Mesenchymal stem cell (in vitro differentiated cells and primary cell): ENCODE measurements at regions not wholly inside any gene's neighbourhood (a gene's known extent, or its start where the extent isn't known, plus 50 kb on each side); places are given as distances from the start of the nearest gene placed in this dataset.
A peak's percentile ranks its signal among the peaks of the same experiment; 100 is the strongest.

Experiments used
- DNase-seq: peaks from one replicate; pipeline ENCODE4 v3.0.0-alpha.2; 2013
- H2AFZ ChIP-seq: one replicate; pipeline ENCODE4 v1.6.1; 2013; ENCODE audit warnings: low read depth, mild to moderate bottlenecking, control low read depth, inconsistent platforms, low read length, moderate library complexity
- H2AK5ac ChIP-seq: 2 replicates; pipeline ENCODE4 v1.6.1; 2013; ENCODE audit warnings: low read length, moderate library complexity, mild to moderate bottlenecking, inconsistent platforms; ENCODE audit not compliant: severe bottlenecking
- H2BK120ac ChIP-seq: one replicate; pipeline ENCODE4 v1.6.1; 2013; ENCODE audit warnings: low read depth, mild to moderate bottlenecking, inconsistent platforms, low read length, moderate library complexity
- H2BK12ac ChIP-seq, 2 experiments: one replicate each; pipeline ENCODE4 v1.6.1; 2013; ENCODE audit warnings: inconsistent platforms in 2 of 2, low read length in 2 of 2, mild to moderate bottlenecking in 2 of 2, moderate library complexity in 2 of 2, control low read depth in 1 of 2
- H2BK15ac ChIP-seq: one replicate; pipeline ENCODE4 v1.6.1; 2013; ENCODE audit warnings: mild to moderate bottlenecking, low read depth, inconsistent platforms; ENCODE audit not compliant: poor library complexity, severe bottlenecking
- H2BK5ac ChIP-seq: 2 replicates; pipeline ENCODE4 v1.6.1; 2013; ENCODE audit warnings: low read depth, mild to moderate bottlenecking, low read length, control low read depth, inconsistent platforms; ENCODE audit not compliant: poor library complexity, severe bottlenecking
- H3K14ac ChIP-seq, 2 experiments: one replicate each; pipeline ENCODE4 v1.6.1; 2013; ENCODE audit warnings: inconsistent platforms in 2 of 2, low read length in 2 of 2, control low read depth in 1 of 2, mild to moderate bottlenecking in 1 of 2, moderate library complexity in 1 of 2
- H3K18ac ChIP-seq, 2 experiments: one replicate each; pipeline ENCODE4 v1.6.1; 2013; ENCODE audit warnings: inconsistent platforms in 2 of 2, low read length in 2 of 2, control low read depth in 1 of 2, low read depth in 1 of 2, mild to moderate bottlenecking in 1 of 2
- H3K23ac ChIP-seq, 2 experiments: one replicate each; pipeline ENCODE4 v1.6.1; 2013; ENCODE audit warnings: inconsistent platforms in 2 of 2, low read length in 2 of 2, mild to moderate bottlenecking in 2 of 2, moderate library complexity in 2 of 2, control low read depth in 1 of 2
- H3K27ac ChIP-seq: 2 replicates; pipeline ENCODE4 v1.5.1; 2013; ENCODE audit warnings: mild to moderate bottlenecking, moderate library complexity, low read length, control low read depth, inconsistent platforms; ENCODE audit not compliant: poor library complexity, severe bottlenecking
- H3K27me3 ChIP-seq, 2 experiments: 2 replicates each; pipeline versions ENCODE4 v1.6.1 to v1.7.0; 2013; ENCODE audit warnings: low read length in 2 of 2, mild to moderate bottlenecking in 2 of 2, moderate library complexity in 2 of 2, control low read depth in 1 of 2, inconsistent platforms in 1 of 2; ENCODE audit not compliant: control insufficient read depth in 1 of 2, insufficient read depth in 1 of 2
- H3K36me3 ChIP-seq, 2 experiments: 2 replicates each; pipeline versions ENCODE4 v1.6.1 to v1.7.0; 2013; ENCODE audit warnings: low read length in 2 of 2, control low read depth in 1 of 2, inconsistent platforms in 1 of 2, low read depth in 1 of 2, mild to moderate bottlenecking in 1 of 2; ENCODE audit not compliant: insufficient read depth in 2 of 2, control insufficient read depth in 1 of 2
- H3K4ac ChIP-seq, 2 experiments: one replicate each; pipeline ENCODE4 v1.6.1; 2013; ENCODE audit warnings: inconsistent platforms in 2 of 2, low read length in 2 of 2, mild to moderate bottlenecking in 2 of 2, moderate library complexity in 2 of 2, control low read depth in 1 of 2, low read depth in 1 of 2
- H3K4me1 ChIP-seq: 2 replicates; pipeline ENCODE4 v1.6.1; 2013; ENCODE audit warnings: low read depth, low read length, control low read depth; ENCODE audit not compliant: control insufficient read depth, insufficient read depth
- H3K4me2 ChIP-seq: 2 replicates; pipeline ENCODE4 v1.6.1; 2013; ENCODE audit warnings: low read length, mild to moderate bottlenecking, inconsistent platforms; ENCODE audit not compliant: poor library complexity, severe bottlenecking
- H3K4me3 ChIP-seq, 2 experiments: 2 replicates each; pipeline versions ENCODE4 v1.5.1 to v1.7.0; 2013; ENCODE audit warnings: low read length in 2 of 2, mild to moderate bottlenecking in 2 of 2, control low read depth in 1 of 2, low read depth in 1 of 2; ENCODE audit not compliant: insufficient read depth in 1 of 2
- H3K79me1 ChIP-seq: replicated peaks from 2 replicates; pipeline ENCODE4 v1.6.1; 2013; ENCODE audit warnings: mild to moderate bottlenecking, control low read depth, low read length, inconsistent platforms; ENCODE audit not compliant: poor library complexity, severe bottlenecking
- H3K9ac ChIP-seq: 2 replicates; pipeline ENCODE4 v1.7.0; 2013; ENCODE audit warnings: mild to moderate bottlenecking, low read length, moderate library complexity
- H3K9me3 ChIP-seq: 2 replicates; pipeline ENCODE4 v1.7.0; 2013; ENCODE audit warnings: mild to moderate bottlenecking, low read length; ENCODE audit not compliant: control insufficient read depth
- H4K8ac ChIP-seq: one replicate; pipeline ENCODE4 v1.6.1; 2013; ENCODE audit warnings: inconsistent platforms, mild to moderate bottlenecking, low read length, moderate library complexity
- H4K91ac ChIP-seq: one replicate; pipeline ENCODE4 v1.6.1; 2013; ENCODE audit warnings: mild to moderate bottlenecking, low read length, inconsistent platforms
- whole genome bisulfite sequencing: methylation state at CpG from one replicate; pipeline ENCODE4 v1.1.7; 2013; ENCODE audit warnings: mixed read lengths; 5-methylcytosine and 5-hydroxymethylcytosine counted together

DNA sequence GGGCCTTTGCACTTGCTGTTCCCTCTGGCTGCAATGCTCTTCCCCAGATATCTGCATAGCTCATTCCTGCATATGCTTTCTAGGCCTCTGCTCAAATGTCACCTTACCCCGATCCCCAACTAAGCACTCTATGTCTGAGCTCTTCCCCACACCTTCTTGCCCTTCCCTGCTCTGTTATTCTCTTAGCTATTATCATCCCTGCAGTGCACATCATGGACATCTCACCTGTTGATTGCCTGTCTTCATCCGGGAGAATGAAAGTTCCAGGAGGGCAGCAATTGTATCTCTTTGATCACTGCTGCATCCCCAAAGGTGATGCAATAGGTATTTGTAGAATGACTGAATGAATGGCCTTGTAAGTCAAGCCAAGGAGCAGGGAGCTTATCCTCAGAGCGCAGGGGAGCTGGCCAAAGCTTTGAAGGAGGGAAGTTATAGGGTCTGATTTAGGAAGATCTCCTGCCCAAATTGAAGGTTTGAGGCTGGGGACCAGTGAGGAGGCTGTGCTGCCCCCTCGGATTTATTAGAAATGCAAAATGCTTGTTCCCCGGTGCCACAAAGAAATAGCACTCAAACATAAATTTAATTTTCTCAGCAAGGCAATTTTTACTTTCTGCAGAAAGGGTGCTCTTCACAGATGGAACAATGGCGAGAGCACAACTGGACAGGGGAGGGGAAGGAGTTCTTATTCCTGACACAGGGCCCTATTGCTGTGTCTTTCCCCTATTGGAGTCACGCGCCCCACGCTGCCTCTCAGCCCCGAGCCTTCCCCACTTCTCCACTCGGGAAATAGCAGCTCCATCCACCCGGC, 631.1 kb downstream of the MATN1 start:
- Histone ChIP-seq H3K4me3 (peak overlapping the region in 1 of 2 experiments; percentile 14), H3K4me1 (no peaks in the 10 kb centered on the region), H3K9me3 (peaks cover 34% of the 10 kb centered on the region), H2AFZ (peak overlapping the region; percentile 5), H2BK120ac (no peak overlapping the region), H3K18ac (no peak overlapping the region), H2BK5ac (no peak overlapping the region), H3K14ac (no peak overlapping the region), H3K27me3 (peaks cover 6 to 11% of the 10 kb centered on the region in 2 experiments), H3K27ac (no peak overlapping the region), H3K4ac (no peak overlapping the region), H2BK12ac (no peak overlapping the region), H4K91ac (no peak overlapping the region), H2AK5ac (no peak overlapping the region), H3K79me1 (no peaks in the 10 kb centered on the region), H3K9ac (no peak overlapping the region), H3K23ac (no peak overlapping the region), H2BK15ac (no peak overlapping the region), H3K4me2 (no peak overlapping the region), H3K36me3 (no peaks in the 10 kb centered on the region), H4K8ac (no peak overlapping the region)
- WGBS: 88% methylated on average over 10 of the region's 12 CpGs
- DNase-seq: no peak

DNA sequence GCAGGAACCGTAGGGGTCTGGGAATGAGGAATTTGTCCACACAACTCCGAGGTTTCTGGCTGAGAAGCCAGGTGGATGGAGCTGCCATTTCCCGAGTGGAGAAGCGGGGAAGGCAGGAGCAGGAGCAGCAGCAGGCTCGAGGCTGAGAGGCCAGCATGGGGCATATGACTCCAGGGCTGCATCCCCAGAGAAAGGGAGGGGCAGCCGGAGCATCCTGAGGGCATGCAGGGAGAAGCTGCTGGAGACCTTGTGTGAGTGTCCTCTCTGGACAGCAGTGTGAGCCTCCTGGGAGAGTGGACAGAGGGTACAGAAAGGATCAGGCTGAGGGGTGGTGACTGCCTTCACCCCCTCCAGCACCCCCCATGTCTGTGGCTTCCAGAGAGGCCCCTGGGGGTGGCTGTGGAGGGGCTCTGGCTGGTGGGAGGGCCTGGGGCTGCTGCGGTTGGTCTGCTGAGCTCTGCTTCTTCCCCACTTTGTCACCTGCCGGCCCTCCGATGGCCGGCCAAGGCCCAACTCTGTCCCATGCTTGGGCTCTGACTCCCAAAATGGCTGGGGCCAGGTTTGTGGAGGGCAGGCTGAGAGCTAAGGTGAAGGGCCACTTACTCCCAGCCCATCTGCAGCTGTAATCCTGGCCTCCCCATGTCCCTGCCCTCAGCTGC, 633.1 kb downstream of the MATN1 start:
- Histone ChIP-seq H3K27me3 (peaks cover 6 to 11% of the 10 kb centered on the region in 2 experiments), H3K36me3 (no peaks in the 10 kb centered on the region), H2AK5ac (no peak overlapping the region), H3K14ac (no peak overlapping the region), H3K27ac (no peak overlapping the region), H3K4me3 (no peak overlapping the region), H3K4me2 (no peak overlapping the region), H4K91ac (no peak overlapping the region), H3K4me1 (peaks cover 9% of the 10 kb centered on the region), H2AFZ (no peak overlapping the region), H2BK120ac (no peak overlapping the region), H2BK12ac (no peak overlapping the region), H3K23ac (no peak overlapping the region), H2BK5ac (no peak overlapping the region), H2BK15ac (no peak overlapping the region), H3K9ac (no peak overlapping the region), H3K4ac (no peak overlapping the region), H3K79me1 (no peaks in the 10 kb centered on the region), H3K9me3 (peaks cover 34% of the 10 kb centered on the region), H3K18ac (no peak overlapping the region), H4K8ac (no peak overlapping the region)
- no peak for DNase-seq
- 76% methylated on average over 10 of the region's 10 CpGs for WGBS

DNA sequence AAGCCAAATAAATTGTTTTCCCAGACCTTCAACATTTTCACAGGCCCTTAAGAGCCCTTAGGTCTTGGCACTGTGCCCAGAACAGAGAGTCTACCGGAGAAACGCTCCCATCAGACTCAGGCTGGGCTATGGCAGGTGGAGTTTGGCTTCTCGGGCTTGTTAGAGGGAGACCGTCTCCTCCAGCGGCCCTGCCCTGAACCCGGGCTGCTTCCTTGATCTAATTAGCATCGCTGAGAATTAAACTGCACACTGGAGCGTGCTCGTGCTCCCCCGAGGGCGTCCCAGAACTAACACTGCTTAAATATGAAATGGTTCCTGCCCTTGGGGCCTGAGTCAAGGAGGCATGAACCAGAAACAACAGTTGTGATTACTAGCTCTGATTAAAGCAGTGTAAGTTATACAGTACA, 634.4 kb downstream of the MATN1 start:
- Histone ChIP-seq H3K27me3 (peaks cover 6 to 11% of the 10 kb centered on the region in 2 experiments), H2BK12ac (no peak overlapping the region), H2AFZ (no peak overlapping the region), H3K4me3 (no peak overlapping the region), H3K79me1 (no peaks in the 10 kb centered on the region), H3K36me3 (no peaks in the 10 kb centered on the region), H3K9me3 (peaks cover 31% of the 10 kb centered on the region), H3K4ac (no peak overlapping the region), H3K23ac (no peak overlapping the region), H3K4me1 (peaks cover 21% of the 10 kb centered on the region), H2AK5ac (no peak overlapping the region), H2BK5ac (no peak overlapping the region), H3K4me2 (no peak overlapping the region), H2BK15ac (no peak overlapping the region), H3K27ac (no peak overlapping the region), H2BK120ac (no peak overlapping the region), H3K18ac (no peak overlapping the region), H3K14ac (no peak overlapping the region), H4K91ac (no peak overlapping the region), H3K9ac (no peak overlapping the region), H4K8ac (no peak overlapping the region)
- 72% methylated on average over 11 of the region's 11 CpGs for whole genome bisulfite sequencing
- peak; percentile 9 for DNase-seq

DNA sequence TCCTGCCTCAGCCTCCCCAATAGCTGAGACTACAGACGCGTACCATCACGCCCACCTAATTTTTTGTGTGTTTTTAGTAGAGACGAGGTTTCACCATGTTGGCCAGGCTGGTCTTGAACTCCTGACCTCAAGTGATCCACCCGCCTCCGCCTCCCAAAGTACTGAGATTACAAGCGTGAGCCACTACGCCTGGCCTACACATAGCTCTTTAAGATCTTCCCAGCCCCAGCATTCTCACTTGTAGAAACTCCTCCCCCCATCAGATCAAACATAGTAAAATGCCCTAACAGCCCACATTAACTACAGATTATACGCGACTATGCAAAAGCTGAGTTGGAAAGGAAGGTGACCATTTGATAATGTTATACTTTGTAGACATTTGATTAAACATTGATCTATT, 634.8 kb downstream of the MATN1 start:
- Histone ChIP-seq H2BK12ac (no peak overlapping the region), H3K27me3 (peaks cover 6 to 11% of the 10 kb centered on the region in 2 experiments), H4K91ac (no peak overlapping the region), H3K27ac (no peak overlapping the region), H3K9me3 (peaks cover 27% of the 10 kb centered on the region), H3K4me3 (no peak overlapping the region), H2BK15ac (no peak overlapping the region), H3K79me1 (no peaks in the 10 kb centered on the region), H3K4me1 (peaks cover 23% of the 10 kb centered on the region), H2AFZ (no peak overlapping the region), H3K18ac (no peak overlapping the region), H3K14ac (no peak overlapping the region), H3K36me3 (no peaks in the 10 kb centered on the region), H4K8ac (no peak overlapping the region), H2BK120ac (no peak overlapping the region), H3K23ac (no peak overlapping the region), H2BK5ac (no peak overlapping the region), H2AK5ac (no peak overlapping the region), H3K4ac (no peak overlapping the region), H3K4me2 (no peak overlapping the region), H3K9ac (no peak overlapping the region)
- WGBS: 80% methylated on average over 8 of the region's 10 CpGs
- DNase-seq: no peak
